ENCODE measurements at regions not wholly inside any gene's neighbourhood (a gene's known extent, or its start where the extent isn't known, plus 50 kb on each side); places are given as distances from the start of the nearest gene placed in this dataset.

DNA sequence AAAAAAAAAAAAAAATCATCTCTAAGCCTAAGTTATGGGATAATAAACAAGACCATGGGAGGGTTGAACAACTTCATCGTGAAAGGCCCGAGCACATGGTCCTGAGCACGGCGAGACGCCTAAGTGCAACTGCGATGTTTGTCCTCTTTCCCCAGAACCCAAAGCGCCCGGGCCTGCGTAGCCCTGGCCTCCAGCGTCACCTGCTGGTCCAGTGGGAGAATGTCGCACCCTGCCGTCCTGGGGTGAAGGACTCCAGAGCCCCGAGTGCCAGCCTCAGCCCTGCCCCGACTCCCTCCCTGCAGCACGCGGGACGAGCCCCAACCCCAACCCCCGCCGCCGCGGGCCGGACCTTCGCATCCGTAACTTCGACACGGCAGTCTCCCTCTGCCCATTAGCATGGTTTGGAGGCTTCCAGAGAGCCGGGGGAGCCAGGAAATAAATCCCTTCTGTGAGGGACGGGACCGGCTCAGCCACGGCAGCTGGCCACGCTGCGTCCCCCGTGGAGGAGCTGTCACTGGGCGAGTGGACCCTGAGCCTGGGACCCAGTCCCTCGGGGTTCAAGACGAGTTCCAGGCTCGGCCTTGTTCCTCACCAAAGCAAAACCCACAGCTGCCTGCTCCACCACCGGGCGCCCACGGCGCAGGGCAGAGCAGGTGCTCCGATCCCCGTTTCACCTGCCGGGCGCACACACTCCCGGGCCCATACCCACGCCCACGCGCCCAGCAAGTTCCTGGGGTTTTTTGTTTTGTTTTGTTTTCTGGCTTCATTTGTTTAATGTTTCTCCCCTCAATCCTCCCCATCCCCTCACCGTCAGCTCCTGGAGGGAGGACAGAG, 132.5 kb upstream of the HAND1 start (continued):
- TF ChIP-seq, protein P1, sequence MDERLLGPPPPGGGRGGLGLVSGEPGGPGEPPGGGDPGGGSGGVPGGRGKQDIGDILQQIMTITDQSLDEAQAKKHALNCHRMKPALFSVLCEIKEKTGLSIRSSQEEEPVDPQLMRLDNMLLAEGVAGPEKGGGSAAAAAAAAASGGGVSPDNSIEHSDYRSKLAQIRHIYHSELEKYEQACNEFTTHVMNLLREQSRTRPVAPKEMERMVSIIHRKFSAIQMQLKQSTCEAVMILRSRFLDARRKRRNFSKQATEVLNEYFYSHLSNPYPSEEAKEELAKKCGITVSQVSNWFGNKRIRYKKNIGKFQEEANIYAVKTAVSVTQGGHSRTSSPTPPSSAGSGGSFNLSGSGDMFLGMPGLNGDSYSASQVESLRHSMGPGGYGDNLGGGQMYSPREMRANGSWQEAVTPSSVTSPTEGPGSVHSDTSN (CRISPR knock-in tag; IDR thresholded peaks at IDR 0.05), result no peak
- TF ChIP-seq HOXA5 (CRISPR knock-in tag; IDR thresholded peaks at IDR 0.05), result no peak
- TF ChIP-seq, protein P2, sequence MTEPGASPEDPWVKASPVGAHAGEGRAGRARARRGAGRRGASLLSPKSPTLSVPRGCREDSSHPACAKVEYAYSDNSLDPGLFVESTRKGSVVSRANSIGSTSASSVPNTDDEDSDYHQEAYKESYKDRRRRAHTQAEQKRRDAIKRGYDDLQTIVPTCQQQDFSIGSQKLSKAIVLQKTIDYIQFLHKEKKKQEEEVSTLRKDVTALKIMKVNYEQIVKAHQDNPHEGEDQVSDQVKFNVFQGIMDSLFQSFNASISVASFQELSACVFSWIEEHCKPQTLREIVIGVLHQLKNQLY (CRISPR knock-in tag; IDR thresholded peaks at IDR 0.05), result no peak
- TF ChIP-seq RBAK (CRISPR knock-in tag; IDR thresholded peaks at IDR 0.05), result no peak
- no peak for TF ChIP-seq BCL6 (CRISPR knock-in tag; IDR thresholded peaks at IDR 0.05)
- TF ChIP-seq ESRRA (CRISPR knock-in tag; IDR thresholded peaks at IDR 0.05; ENCODE audit: low read depth), result no peak
- TF ChIP-seq ZNF782 (CRISPR knock-in tag; IDR thresholded peaks at IDR 0.05; ENCODE audit: borderline replicate concordance), result no peak
- TF ChIP-seq ZSCAN31 (CRISPR knock-in tag; IDR thresholded peaks at IDR 0.05; ENCODE audit: low read depth), result no peak
- no peak for TF ChIP-seq SRY (CRISPR knock-in tag; IDR thresholded peaks at IDR 0.05)
- TF ChIP-seq ZNF703 (CRISPR knock-in tag; IDR thresholded peaks at IDR 0.05; ENCODE audit: borderline replicate concordance), result no peak
- TF ChIP-seq SYNCRIP (IDR thresholded peaks at IDR 0.05; ENCODE audit: insufficient read depth, low read depth, low read length), result no peak
- no peak for TF ChIP-seq MTF1 (CRISPR knock-in tag; IDR thresholded peaks at IDR 0.05)
- TF ChIP-seq U2AF2 (IDR thresholded peaks at IDR 0.05; ENCODE audit: low read depth, low read length), result no peak
- no peak for TF ChIP-seq ETV6 (CRISPR knock-in tag; conservative IDR thresholded peaks at IDR 0.05)
- no peak for TF ChIP-seq HMG20A (CRISPR knock-in tag; IDR thresholded peaks at IDR 0.05; ENCODE audit: borderline replicate concordance)
- TF ChIP-seq NR3C1 (CRISPR knock-in tag; IDR thresholded peaks at IDR 0.05), result no peak
- TF ChIP-seq FLYWCH1 (CRISPR knock-in tag; IDR thresholded peaks at IDR 0.05), result no peak
- TF ChIP-seq MATR3 (CRISPR knock-in tag; IDR thresholded peaks at IDR 0.05), result no peak
- TF ChIP-seq, protein P3, sequence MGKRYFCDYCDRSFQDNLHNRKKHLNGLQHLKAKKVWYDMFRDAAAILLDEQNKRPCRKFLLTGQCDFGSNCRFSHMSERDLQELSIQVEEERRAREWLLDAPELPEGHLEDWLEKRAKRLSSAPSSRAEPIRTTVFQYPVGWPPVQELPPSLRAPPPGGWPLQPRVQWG (CRISPR knock-in tag; IDR thresholded peaks at IDR 0.05; ENCODE audit: borderline replicate concordance, low read depth), result no peak
- TF ChIP-seq RFX5 (IDR thresholded peaks at IDR 0.05; ENCODE audit: low read depth, low read length), result no peak
- TF ChIP-seq EED (CRISPR knock-in tag; IDR thresholded peaks at IDR 0.05), result peak; percentile 85; the same call in 1 of the 2 replicates
- peak; percentile 16; the same call in 1 of the 2 replicates for TF ChIP-seq HOXA3 (CRISPR knock-in tag; IDR thresholded peaks at IDR 0.05)
